GM13976 (cell line): ENCODE measurements at regions not wholly inside any gene's neighbourhood (a gene's known extent, or its start where the extent isn't known, plus 50 kb on each side); places are given as distances from the start of the nearest gene placed in this dataset.

Source experiments
- DNase-seq: peaks from one replicate; pipeline ENCODE4 v3.0.0; 2012; ENCODE audit warnings: low spot score
- CTCF ChIP-seq: IDR thresholded peaks from 2 replicates; pipeline ENCODE4 v1.5.1; 2012; ENCODE audit warnings: borderline replicate concordance, mild to moderate bottlenecking; ENCODE audit not compliant: insufficient read depth; ENCODE audit errors: extremely low read depth, missing control alignments, control extremely low read depth
- in situ Hi-C: fragments of 300-500 bp; cut with MboI; formaldehyde crosslinking; loops from one replicate; pipeline ENCODE4 v1.12.0; 2022; ENCODE audit warnings: low sequenced_read_pairs, mixed read lengths, inconsistent platforms; ENCODE audit not compliant: unreplicated experiment

GRCh38 chr16:65196420-65197075, 74.7 kb upstream of the CDH11 start:
- TF ChIP-seq CTCF: no peak
- no peak for DNase-seq
- in situ Hi-C loops: no loop called here

DNA sequence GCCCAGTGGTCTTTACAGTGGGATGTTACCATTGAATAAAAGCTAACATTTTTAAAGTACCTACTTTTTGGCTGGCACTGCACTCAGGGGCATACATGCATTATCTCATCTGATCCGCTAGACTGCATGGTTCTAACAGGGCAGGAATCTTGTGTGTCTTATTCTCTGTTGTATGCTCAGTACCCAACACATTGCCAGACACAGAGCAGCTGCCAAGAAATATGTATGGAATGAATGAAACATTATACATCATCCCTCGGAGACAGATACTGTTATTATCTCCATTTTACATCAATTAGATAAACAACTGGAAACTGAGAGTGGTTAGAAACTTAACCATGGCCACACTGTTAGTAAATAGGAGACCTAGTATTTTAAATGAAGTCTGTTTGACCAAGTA, 74.1 kb upstream of the CDH11 start:
- no peak for TF ChIP-seq CTCF
- DNase-seq: no peak
- in situ Hi-C loops: no loop called here

- DNase-seq: no peak
- in situ Hi-C loops: no loop called here
- no peak for TF ChIP-seq CTCF
These were observed 63.4 kb upstream of the CDH11 start for GRCh38 chr16:65185241-65185778.

- no peak for TF ChIP-seq CTCF
- in situ Hi-C loops: no loop called here
- DNase-seq: no peak
These were observed 59.3 kb upstream of the CDH11 start for GRCh38 chr16:65181071-65181561.

DNA sequence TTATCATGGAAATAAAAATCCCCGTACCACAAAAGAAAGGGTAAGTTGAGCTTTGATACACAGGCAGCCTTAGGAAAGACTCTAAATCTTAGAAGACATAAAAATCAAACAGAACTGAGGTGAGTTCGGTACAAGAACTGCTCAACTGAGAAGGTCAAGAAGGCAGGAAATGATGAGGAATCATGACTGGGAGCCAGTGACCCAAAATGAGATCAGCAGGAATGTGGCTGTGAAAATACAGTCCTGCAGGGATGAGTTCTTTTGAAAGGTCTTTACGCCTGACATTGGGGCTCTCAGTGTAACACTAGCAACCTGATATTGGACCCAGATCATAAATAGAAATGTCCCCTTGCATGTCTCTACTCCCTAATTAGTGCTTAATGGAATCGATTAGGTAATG, 56.3 kb upstream of the CDH11 start:
- TF ChIP-seq CTCF: no peak
- in situ Hi-C loops: no loop called here
- no peak for DNase-seq

DNA sequence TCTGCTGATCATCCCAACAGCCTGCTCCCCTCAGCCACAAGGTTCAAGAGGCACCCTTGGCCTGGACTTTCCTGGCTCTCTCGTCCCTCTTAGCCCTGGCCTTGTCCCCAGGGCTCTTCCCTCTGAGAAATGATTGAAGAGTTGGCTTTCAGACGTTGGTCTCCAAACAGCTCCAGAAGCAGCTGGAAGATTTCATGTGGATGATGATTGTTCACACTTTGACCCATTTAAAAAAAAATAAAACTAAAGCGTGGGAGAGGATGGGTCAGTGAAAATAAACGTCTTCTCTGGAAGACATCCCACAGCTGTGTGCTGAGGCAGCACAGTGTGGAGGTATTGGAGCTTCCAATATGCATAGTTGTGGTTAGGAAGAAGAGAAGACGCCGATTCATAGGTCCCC, 54.7 kb upstream of the CDH11 start:
- in situ Hi-C loops: no loop called here
- no peak for TF ChIP-seq CTCF

More for the DNA sequence above, 54.7 kb upstream of the CDH11 start:
- no peak for DNase-seq
